OCI-LY7 (cell line): ENCODE measurements at regions not wholly inside any gene's neighbourhood (a gene's known extent, or its start where the extent isn't known, plus 50 kb on each side); places are given as distances from the start of the nearest gene placed in this dataset.
"Not testable (repeated sequence)": the region's sequence is repeated elsewhere in the genome, so short reads cannot be mapped to it uniquely, and the experiment has no call there.

ENCODE experiments used
- EZH2phosphoT487 ChIP-seq: fragments of 200-600 bp; sonication (generic); IDR thresholded peaks from 2 replicates; pipeline ENCODE4 v1.6.1; 2018; ENCODE audit warnings: low read depth, borderline replicate concordance, mild to moderate bottlenecking, mixed run types, antibody characterized with exemption, low read length, moderate library complexity, mixed read lengths
- TF ChIP-seq, protein P1 (sequence below): fragments of 200-600 bp; sonication (generic); conservative IDR thresholded peaks from 2 replicates; pipeline ENCODE4 v1.5.1; 2014; ENCODE audit warnings: mild to moderate bottlenecking, antibody characterized with exemption, low read length, moderate library complexity, mixed read lengths

DNA sequence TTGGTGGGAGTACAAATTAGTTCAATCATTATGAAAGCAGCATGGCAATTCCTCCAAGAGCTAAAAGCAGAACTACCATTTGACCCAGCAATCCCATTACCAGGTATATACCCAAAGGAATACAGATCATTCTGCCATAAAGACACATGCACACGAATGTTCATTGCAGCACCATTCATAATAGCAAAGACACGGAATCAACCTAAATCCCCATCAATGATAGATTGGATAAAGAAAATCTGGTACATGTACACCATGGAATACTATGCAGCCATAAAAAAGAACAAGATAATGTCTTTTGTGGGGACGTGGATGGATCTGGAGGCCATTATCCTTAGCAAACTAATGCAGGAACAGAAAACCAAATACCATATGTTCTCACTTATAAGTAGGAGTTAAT lies 85.1 kb upstream of the KYNU start:
- not testable (repeated sequence) for TF ChIP-seq EZH2phosphoT487
- TF ChIP-seq, protein P1, sequence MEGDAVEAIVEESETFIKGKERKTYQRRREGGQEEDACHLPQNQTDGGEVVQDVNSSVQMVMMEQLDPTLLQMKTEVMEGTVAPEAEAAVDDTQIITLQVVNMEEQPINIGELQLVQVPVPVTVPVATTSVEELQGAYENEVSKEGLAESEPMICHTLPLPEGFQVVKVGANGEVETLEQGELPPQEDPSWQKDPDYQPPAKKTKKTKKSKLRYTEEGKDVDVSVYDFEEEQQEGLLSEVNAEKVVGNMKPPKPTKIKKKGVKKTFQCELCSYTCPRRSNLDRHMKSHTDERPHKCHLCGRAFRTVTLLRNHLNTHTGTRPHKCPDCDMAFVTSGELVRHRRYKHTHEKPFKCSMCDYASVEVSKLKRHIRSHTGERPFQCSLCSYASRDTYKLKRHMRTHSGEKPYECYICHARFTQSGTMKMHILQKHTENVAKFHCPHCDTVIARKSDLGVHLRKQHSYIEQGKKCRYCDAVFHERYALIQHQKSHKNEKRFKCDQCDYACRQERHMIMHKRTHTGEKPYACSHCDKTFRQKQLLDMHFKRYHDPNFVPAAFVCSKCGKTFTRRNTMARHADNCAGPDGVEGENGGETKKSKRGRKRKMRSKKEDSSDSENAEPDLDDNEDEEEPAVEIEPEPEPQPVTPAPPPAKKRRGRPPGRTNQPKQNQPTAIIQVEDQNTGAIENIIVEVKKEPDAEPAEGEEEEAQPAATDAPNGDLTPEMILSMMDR: not testable (repeated sequence)
